ENCODE measurements at regions not wholly inside any gene's neighbourhood (a gene's known extent, or its start where the extent isn't known, plus 50 kb on each side); places are given as distances from the start of the nearest gene placed in this dataset.

DNA sequence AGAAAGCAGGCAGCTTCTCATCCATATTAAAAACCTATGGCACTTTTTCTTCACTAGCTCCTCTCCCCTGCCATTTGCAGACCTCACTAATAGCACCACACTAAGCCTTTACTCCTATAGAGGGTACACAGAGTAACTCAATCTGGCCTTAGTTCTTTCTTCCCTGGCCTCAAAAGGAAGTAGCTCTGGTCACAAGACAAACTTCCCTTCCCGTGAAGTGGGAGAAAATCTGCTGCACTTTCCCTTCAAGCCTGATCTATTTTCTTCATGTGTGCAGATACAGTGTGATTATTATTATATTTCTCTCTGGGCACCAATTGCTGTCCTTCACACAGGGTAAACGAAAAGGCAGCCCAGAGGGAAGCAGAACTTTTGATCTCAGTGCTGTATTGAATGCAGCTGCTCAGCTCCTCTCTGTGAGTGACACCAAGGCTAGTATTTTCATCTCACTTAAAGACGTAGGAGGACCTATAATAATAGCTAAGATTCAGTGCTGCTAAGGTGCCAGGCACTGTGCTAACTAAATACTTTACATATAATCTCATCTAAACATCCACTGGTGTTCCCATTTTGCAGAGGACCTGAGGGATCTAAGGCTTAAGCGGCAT is 61.9 kb upstream of the RASGRP1 start:
- Mint-ChIP-seq H3K36me3 (ENCODE audit: low read depth) (no peaks in the 10 kb centered on the region), H3K27me3 (ENCODE audit: low read depth) (peaks cover 3% of the 10 kb centered on the region), H3K4me3 (peak overlapping the region in 1 of 3 experiments; percentile 3), H3K4me1 (peaks cover 30% of the 10 kb centered on the region), H3K9me3 (no peaks in the 10 kb centered on the region), H3K27ac (peak overlapping the region; percentile 31 to 78 (median 72))
- TF ChIP-seq, protein P1, sequence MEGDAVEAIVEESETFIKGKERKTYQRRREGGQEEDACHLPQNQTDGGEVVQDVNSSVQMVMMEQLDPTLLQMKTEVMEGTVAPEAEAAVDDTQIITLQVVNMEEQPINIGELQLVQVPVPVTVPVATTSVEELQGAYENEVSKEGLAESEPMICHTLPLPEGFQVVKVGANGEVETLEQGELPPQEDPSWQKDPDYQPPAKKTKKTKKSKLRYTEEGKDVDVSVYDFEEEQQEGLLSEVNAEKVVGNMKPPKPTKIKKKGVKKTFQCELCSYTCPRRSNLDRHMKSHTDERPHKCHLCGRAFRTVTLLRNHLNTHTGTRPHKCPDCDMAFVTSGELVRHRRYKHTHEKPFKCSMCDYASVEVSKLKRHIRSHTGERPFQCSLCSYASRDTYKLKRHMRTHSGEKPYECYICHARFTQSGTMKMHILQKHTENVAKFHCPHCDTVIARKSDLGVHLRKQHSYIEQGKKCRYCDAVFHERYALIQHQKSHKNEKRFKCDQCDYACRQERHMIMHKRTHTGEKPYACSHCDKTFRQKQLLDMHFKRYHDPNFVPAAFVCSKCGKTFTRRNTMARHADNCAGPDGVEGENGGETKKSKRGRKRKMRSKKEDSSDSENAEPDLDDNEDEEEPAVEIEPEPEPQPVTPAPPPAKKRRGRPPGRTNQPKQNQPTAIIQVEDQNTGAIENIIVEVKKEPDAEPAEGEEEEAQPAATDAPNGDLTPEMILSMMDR (IDR thresholded peaks at IDR 0.05; ENCODE audit: unreplicated experiment in 3 of 3) = no peak

DNA sequence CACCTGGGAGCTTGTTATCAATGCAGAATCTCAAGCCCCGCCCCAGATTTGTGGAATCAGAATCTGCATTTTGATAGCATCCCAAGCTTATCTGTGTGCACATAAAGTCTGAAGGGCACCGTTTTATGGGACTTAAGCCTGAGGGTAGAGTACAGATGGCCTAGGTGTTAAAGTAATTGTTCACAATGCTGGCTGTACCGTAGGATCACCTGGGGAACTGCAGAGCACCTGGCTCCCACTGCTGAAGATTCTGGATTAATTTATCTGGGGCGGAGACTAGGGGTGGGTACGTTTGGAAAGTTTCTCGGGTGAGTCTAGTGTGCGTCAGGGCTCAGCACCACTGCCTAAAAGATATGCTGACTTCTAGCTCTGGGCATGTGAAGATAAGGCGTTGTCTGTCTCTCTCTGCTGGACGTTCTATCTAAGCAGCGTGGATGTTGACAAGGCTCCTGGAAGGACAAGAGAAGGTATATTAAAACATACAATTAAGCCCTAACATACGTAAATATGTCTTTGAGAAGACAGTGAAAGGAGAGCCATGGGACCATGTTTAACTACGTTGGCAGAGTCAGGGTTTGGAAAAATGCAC is 63.2 kb upstream of the RASGRP1 start:
- Mint-ChIP-seq H3K27ac (peak overlapping the region in 2 of 3 experiments; percentile 4 to 31), H3K4me3 (no peak overlapping the region), H3K27me3 (ENCODE audit: low read depth) (peaks cover 2% of the 10 kb centered on the region), H3K36me3 (ENCODE audit: low read depth) (no peaks in the 10 kb centered on the region), H3K4me1 (peaks cover 32% of the 10 kb centered on the region), H3K9me3 (no peaks in the 10 kb centered on the region)
- TF ChIP-seq, protein P1 (IDR thresholded peaks at IDR 0.05; ENCODE audit: unreplicated experiment in 3 of 3) = no peak

DNA sequence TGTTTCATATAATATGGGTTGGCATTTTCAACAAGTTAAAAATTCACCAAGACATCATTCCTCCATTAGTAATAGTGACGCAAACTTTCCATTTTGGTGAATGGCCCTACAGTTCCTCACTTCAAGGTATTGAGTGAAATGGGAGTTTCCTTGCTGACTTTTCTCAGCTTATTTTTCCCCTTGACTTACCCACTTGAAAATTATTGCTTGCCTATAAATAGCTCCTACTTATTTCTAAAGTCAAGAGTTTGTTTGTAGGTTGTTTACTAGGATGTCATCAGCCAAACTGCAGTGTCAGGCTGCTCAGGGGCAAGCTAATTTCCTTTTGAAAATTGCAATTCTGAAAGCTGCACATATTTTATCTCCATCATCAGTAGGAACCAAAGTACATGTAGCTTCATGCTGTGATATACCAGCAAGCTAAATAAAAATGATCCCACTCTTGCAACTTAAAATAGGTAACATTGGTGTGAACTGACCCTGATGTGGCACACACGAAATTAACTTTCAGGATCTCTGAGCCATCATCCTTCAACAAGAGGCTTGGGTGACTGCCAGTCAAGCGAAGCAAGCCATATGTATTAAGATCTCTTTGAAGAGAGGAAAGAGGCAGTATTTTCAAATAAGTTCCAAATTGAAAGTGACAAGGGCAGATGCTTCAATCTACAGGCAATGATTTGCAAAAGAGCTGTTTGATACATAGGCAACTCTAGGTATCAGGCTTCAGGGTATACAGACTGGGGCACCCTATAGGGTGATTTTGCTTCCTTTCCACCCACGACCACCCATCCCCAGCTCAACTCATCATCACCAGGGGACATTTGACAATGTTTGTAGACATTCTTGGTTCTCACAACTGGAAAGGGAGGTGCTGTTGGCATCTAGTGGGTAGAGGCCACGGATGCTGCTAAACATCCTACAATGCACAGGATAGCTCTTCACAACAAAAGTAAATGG is 66.8 kb upstream of the RASGRP1 start:
- Mint-ChIP-seq H3K4me3 (no peak overlapping the region), H3K4me1 (peaks cover 26% of the 10 kb centered on the region), H3K27me3 (ENCODE audit: low read depth) (no peaks in the 10 kb centered on the region), H3K27ac (peak overlapping the region in 1 of 3 experiments; percentile 11), H3K9me3 (no peaks in the 10 kb centered on the region), H3K36me3 (ENCODE audit: low read depth) (no peaks in the 10 kb centered on the region)
- TF ChIP-seq, protein P1 (IDR thresholded peaks at IDR 0.05; ENCODE audit: unreplicated experiment in 3 of 3) = no peak

DNA sequence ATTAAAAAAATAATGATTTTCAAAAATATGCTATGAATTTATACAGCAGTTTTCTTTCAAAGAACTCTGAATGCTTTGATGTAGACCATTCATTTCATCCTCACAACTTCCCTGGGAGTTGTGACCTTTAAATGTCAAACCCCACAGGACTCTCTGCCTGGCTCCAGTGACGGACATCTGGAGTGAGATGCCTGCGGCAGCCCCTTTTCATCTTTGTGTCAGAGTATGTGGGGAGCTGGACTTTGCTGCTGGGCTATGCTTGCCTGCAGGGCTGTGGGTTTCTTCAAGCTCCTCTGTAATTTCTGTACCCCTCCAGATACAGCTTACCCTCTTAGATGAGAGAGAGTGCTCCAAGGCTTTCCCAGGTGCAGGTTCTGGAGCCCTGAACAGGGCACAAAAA is 70.6 kb upstream of the RASGRP1 start:
- no peaks in the 10 kb centered on the region for H3K9me3 Mint-ChIP-seq
- TF ChIP-seq, protein P1 (IDR thresholded peaks at IDR 0.05; ENCODE audit: unreplicated experiment in 3 of 3) = no peak
- no peak overlapping the region for H3K27ac Mint-ChIP-seq
- peaks cover 10% of the 10 kb centered on the region for H3K4me1 Mint-ChIP-seq
- H3K27me3 Mint-ChIP-seq (ENCODE audit: low read depth) = no peaks in the 10 kb centered on the region
- no peak overlapping the region for H3K4me3 Mint-ChIP-seq
- H3K36me3 Mint-ChIP-seq (ENCODE audit: low read depth) = no peaks in the 10 kb centered on the region

DNA sequence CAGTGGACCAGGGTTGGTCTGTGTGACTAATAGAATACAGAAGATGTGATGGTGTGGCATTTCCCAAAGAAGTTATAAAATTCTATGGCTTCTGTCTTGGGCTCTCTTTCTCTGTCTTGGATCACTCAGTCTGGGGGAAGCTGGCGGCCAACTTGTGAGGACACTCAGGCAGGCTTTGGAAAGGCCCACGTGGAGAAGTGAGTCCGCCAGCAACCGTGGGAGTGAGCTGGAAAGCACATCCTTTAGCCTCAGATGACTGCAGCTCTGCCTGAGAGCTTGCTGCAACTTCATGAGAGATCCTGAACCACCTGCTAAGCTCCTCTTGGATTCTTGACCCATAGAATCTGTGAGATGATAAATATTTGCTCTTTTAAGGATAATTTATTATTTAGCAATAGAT is 72.0 kb upstream of the RASGRP1 start:
- no peak overlapping the region for H3K27ac Mint-ChIP-seq
- no peak overlapping the region for H3K4me3 Mint-ChIP-seq
- peaks cover 6% of the 10 kb centered on the region for H3K4me1 Mint-ChIP-seq
- TF ChIP-seq, protein P1 (IDR thresholded peaks at IDR 0.05; ENCODE audit: unreplicated experiment in 3 of 3) = no peak
- no peaks in the 10 kb centered on the region for H3K36me3 Mint-ChIP-seq (ENCODE audit: low read depth)
- H3K27me3 Mint-ChIP-seq (ENCODE audit: low read depth) = no peaks in the 10 kb centered on the region
- H3K9me3 Mint-ChIP-seq = no peaks in the 10 kb centered on the region
